Gastrocnemius medialis (tissue), 4 donors: ENCODE measurements at regions not wholly inside any gene's neighbourhood (a gene's known extent, or its start where the extent isn't known, plus 50 kb on each side); places are given as distances from the start of the nearest gene placed in this dataset.

Source experiments
- CTCF ChIP-seq, 5 experiments: fragments of 450-650 bp in 3 of 5; fragments of 200-600 bp in 2 of 5; sonication (generic) in 2 of 5; IDR thresholded peaks in 4 of 5; conservative IDR thresholded peaks in 1 of 5; 1 replicate in 4 of 5; 2 replicates in 1 of 5; pipeline ENCODE4 v1.5.1; 2016 to 2019; ENCODE audit warnings: antibody characterized with exemption in 5 of 5, mild to moderate bottlenecking in 3 of 5, moderate library complexity in 3 of 5
- POLR2A ChIP-seq, 2 donors: fragments of 450-650 bp; IDR thresholded peaks; one replicate each; pipeline ENCODE4 v1.6.1; 2017; ENCODE audit warnings: antibody characterized with exemption in 2 of 2, mild to moderate bottlenecking in 2 of 2, moderate library complexity in 2 of 2

- TF ChIP-seq CTCF (IDR thresholded peaks at IDR 0.05 in 4 of 5, conservative IDR thresholded peaks at IDR 0.05 in 1 of 5) (no peak), POLR2A (IDR thresholded peaks at IDR 0.05) (no peak)
Measured at GRCh38 chr6:4296552-4296951, 161.2 kb upstream of the ECI2 start.
